GM19025 (cell line): ENCODE measurements at regions not wholly inside any gene's neighbourhood (a gene's known extent, or its start where the extent isn't known, plus 50 kb on each side); places are given as distances from the start of the nearest gene placed in this dataset.
"Not testable (repeated sequence)": the region's sequence is repeated elsewhere in the genome, so short reads cannot be mapped to it uniquely, and the experiment has no call there.

Experiments used
- ATAC-seq: cut with Tn5 transposase; IDR thresholded peaks from one replicate; pipeline ENCODE4 v1.9.1; 2021; ENCODE audit warnings: mild to moderate bottlenecking, low read depth, moderate library complexity; ENCODE audit not compliant: unreplicated experiment

- no peak for ATAC-seq
Observed at GRCh38 chr15:69700380-69700779, 247.8 kb downstream of the RPLP1 start.

GRCh38 chr15:69701198-69701597, 248.6 kb downstream of the RPLP1 start:
- no peak for ATAC-seq

- no peak for ATAC-seq
Observed at GRCh38 chr15:69703532-69704187, 251.0 kb downstream of the RPLP1 start.

GRCh38 chr15:69704229-69704628, 251.6 kb downstream of the RPLP1 start:
- no peak for ATAC-seq

DNA sequence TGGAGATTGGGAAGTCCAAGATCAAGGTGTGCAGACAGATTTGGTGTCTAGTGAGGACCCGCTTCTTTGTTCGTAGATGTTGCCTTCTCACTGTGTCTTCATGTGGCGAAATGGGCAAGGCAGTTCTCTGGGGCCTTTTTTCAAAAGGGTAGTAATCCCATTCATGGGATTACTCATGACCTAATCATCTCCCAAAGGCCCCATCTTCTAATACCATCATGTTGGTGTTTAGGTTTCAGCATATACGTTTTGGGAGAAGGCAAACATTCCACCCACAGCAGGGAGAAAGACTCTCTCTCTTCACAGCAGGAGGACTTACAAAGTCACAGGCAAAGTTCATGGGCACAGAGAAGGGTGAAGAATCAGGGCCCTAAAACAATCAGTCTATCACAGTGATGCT, 252.1 kb downstream of the RPLP1 start:
- no peak for ATAC-seq

DNA sequence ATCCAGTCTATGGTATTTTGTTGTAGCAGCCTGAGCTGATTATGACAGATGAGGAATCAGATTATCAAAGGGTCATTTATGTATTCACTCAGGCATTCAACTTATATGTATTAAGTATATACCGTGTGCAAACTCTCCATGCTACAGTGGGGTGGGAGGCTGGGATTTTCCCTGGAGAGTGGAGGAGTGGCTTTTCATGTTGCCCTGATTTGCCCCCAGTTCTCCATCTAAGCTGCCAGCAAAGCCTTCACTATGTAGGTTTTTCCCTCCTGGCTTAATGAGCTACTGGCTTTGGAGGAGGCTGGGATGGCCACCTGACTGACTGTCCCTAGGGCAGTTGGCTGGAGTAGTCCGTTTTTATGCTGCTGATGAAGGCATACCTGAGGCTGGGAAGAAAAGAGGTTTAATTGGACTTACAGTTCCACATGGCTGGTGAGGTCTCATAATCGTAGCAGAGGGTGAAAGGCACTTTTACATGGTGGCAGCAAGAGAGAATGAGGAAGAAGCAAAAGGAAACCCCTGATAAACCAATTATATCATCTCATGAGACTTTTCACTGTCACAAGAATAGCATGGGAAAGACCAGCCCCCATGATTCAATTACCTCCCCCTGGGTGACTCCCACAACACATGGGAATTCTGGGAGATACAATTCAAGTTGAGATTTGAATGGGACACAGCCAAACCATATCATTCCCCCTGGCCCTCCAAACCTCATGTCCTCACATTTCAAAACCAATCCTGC, 253.9 kb downstream of the RPLP1 start:
- ATAC-seq: no peak

DNA sequence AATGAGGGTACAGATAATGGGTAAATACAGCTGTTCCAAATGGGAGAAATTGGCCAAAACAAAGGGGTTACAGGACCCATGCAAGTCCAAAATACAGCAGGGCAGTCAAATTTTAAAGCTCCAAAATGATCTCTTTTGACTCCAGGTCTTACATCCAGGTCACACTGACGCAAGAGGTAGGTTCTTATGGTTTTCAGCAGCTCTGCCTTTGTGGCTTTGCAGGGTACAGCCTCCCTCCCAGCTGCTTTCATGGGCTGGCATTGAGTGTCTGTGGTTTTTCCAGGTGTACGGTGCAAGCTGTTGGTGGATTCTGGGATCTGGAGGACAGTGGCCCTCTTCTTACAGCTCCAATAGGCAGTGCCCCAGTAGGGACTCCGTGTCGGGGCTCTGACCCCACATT, 254.6 kb downstream of the RPLP1 start:
- ATAC-seq: not testable (repeated sequence)

DNA sequence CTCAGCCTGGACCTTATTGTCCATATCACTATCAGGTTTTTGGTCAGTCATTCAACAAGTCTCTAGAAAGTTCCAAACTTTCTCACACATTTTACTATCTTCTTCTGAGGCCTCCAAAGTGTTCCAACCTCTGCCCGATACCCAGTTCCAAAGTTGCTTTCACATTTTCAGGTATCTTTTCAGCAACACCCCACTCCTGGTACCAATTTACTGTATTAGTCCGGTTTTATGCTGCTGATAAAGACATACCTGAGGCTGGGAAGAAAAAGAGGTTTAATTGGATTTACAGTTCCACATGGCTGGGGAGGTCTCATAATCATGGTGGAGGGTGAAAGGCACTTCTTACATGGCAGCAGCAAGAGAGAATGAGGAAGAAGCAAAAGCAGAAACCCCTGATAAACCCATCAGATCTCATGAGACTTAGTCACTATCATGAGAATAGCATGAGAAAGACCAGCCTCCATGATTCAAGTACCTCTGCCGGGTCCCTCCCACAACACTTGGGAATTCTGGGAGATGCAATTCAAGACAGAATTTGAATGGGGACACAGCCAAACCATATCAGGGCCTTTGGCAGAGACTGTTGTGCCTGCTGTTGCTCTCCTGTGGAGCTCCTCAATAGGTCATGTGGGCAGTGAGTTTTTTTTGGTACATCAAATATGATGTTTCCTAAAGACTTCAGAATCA, 256.0 kb downstream of the RPLP1 start:
- not testable (repeated sequence) for ATAC-seq

DNA sequence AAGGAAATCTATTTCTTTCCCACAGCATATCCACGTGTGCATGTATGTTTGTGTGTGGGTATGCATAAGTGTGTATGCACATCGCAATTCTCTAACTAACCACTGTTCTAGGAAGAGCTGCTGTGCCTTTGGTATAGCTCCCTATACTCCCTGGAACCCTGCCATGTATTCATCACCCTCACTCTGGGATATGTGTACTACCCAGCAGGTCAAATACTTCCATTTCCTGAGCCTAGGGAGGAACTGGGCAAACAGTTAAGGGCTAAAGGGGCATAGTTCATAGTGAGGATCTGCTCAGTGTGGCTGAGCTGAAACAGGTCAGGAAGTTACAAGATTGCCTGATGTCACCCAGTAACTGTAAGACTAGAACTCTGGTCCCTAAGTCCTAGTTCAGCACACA, 260.4 kb downstream of the RPLP1 start:
- no peak for ATAC-seq

GRCh38 chr15:69713726-69714559, 261.3 kb downstream of the RPLP1 start:
- peak; percentile 90 for ATAC-seq

GRCh38 chr15:69715210-69715609, 262.6 kb downstream of the RPLP1 start:
- no peak for ATAC-seq

DNA sequence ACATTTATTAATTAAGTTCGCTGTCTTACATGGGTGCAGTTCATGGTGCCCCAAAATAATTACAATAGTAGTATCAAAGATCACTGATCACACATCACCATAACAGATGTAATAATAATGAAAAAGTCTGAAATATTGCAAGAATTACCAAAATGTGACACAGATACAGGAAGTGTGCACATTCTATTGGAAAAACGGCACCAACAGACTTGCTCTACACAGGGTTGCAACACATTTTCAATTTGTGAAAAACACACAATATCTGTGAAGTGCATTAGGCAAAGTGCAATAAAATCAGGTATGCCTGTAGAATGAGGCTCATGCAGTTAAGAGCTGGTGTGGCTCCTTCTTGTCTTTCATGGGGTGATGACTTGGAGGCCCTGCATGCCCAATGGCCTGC, 265.8 kb downstream of the RPLP1 start:
- no peak for ATAC-seq

GRCh38 chr15:69718916-69719315, 266.3 kb downstream of the RPLP1 start:
- ATAC-seq: no peak

- no peak for ATAC-seq
Observed at GRCh38 chr15:69719527-69720240, 267.1 kb downstream of the RPLP1 start.

GRCh38 chr15:69720536-69720935, 267.9 kb downstream of the RPLP1 start:
- no peak for ATAC-seq

DNA sequence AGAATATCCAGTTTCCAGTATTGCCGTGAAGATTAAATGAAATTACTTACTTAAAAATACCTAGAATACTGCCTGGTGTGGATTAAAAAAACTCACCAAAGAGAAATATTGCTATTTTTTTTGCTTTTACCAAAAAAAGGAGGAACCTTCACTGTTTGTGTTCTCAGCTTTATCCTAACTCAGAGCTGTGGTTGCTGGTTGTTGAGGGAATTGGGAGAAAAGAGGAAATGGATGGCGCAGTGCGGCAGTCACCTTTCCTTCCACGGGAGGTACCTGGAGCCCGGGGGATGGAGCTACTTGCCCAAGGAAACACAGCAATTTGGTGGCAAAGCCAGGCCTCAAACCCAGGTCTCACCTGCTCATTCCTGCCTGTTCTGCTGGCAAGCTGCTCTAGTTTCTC, 270.3 kb downstream of the RPLP1 start:
- ATAC-seq: no peak

GRCh38 chr15:69723404-69724096, 270.9 kb downstream of the RPLP1 start:
- no peak for ATAC-seq

- ATAC-seq: no peak
Observed at GRCh38 chr15:69724333-69724732, 271.7 kb downstream of the RPLP1 start.

DNA sequence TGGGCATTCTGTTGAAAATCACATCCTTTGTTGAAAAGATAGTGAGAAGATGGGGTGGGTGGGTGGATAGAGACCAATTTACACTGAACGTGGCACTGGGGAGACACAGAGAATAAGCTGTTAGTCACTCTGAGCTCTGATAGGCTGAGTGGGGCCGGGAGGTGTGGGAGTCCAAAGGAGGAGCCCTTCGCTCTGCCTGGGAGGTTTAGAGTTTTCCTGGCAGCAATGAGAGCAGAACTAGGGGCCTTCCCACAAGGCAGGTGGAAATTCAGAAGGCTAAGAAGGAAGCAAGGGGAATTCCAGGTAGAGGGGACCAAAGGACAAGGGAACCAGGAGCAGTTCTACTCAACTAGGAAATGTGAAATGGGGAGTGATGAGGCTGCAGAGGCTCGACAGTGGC, 272.7 kb downstream of the RPLP1 start:
- no peak for ATAC-seq

DNA sequence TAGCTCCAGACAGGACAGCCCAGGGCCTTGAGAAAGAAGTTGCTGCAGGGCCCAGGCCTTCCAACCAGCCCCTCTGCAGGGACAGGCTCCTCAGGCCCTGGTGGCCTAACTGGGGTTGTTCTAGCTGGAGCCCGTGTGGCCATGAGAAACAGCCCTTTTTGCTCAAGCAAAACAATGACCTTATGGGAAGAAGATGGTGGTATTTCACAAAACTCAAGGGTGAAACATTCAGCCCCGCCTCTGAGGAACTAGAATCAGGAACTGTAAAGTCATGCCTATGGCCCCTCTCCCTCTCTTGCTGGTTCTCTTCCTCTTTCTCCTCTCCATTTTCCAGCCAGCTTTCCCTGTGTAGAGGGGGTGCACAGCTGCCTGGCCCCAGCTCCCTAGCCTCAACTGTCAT, 273.3 kb downstream of the RPLP1 start:
- ATAC-seq: no peak
